Prostate gland (tissue), 2 donors: ENCODE measurements at regions not wholly inside any gene's neighbourhood (a gene's known extent, or its start where the extent isn't known, plus 50 kb on each side); places are given as distances from the start of the nearest gene placed in this dataset.

Source experiments
- DNase-seq: peaks from one replicate; pipeline ENCODE4 v3.0.0-alpha.2; 2019; ENCODE audit warnings: low spot score
- H3K27ac ChIP-seq, 2 donors: fragments of 200-600 bp; sonication (generic); 2 replicates each; pipeline ENCODE4 v1.5.1; 2017 to 2019
- H3K27me3 ChIP-seq: fragments of 200-600 bp; sonication (generic); replicated peaks from 2 replicates; pipeline ENCODE4 v1.5.1; 2019; ENCODE audit not compliant: insufficient read depth
- H3K36me3 ChIP-seq, 2 donors: fragments of 200-600 bp; sonication (generic); 1 replicate in 1 of 2; 2 replicates in 1 of 2; pipeline versions ENCODE4 v1.5.1 to v1.8.1; 2017 to 2019
- H3K4me1 ChIP-seq: fragments of 200-600 bp; sonication (generic); replicated peaks from 2 replicates; pipeline ENCODE4 v1.5.1; 2019
- H3K4me3 ChIP-seq, 2 donors: fragments of 200-600 bp; sonication (generic); 2 replicates each; pipeline ENCODE4 v1.5.1; 2017 to 2019
- H3K9me3 ChIP-seq: fragments of 200-600 bp; sonication (generic); 2 replicates; pipeline ENCODE4 v1.5.1; 2017
- CTCF ChIP-seq, 4 experiments: fragments of 200-600 bp in 2 of 4; fragments of 450-650 bp in 2 of 4; sonication (generic) in 2 of 4; IDR thresholded peaks; 1 replicate in 3 of 4; 2 replicates in 1 of 4; pipeline ENCODE4 v1.5.1; 2016 to 2019; ENCODE audit warnings: antibody characterized with exemption in 4 of 4, mild to moderate bottlenecking in 2 of 4, moderate library complexity in 2 of 4
- POLR2A ChIP-seq: fragments of 450-650 bp; IDR thresholded peaks from one replicate; pipeline ENCODE4 v1.6.1; 2016; ENCODE audit warnings: antibody characterized with exemption, mild to moderate bottlenecking
- POLR2AphosphoS5 ChIP-seq: sonication (generic); formaldehyde crosslinking; IDR thresholded peaks from one replicate; pipeline ENCODE4 v1.6.1; 2017; ENCODE audit warnings: antibody characterized with exemption
- WGBS: methylation state at CpG from one replicate; pipeline ENCODE4 v1.1.5; 2018; 5-methylcytosine and 5-hydroxymethylcytosine counted together
- intact Hi-C: fragments of 100-400 bp; cut with DNase I; formaldehyde crosslinking; loops from one replicate; pipeline ENCODE4 v1.14.2; 2022

DNA sequence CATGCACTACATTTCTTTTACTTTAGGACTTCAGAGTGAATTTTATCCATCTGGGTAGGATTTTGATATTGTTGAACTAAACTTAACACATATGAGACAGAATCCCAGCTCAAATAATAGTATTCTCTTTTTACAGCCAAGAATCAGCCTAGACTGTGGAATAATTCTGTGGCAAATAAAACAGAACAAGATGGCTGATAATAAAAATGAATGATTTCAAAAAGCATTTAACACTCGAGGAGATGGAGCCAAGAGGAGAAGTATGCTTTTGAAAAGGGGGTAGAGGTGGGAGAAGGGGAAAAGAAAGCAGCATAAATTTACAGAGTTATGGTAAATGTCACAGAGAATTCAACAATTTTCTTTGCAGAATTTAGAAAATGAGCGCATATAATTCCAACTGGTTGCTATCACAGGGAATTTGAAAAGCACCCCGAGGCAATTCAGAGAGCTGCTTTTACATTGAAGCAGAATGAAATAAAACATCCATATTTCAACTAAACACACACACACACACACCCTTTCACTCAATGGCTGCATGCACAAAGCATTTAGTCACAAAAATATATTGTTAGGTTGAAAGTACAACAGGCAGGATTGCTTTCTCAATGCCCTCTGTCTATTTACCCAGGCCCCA, 60.2 kb upstream of the DMAC1 start:
- DNase-seq: no peak
- Histone ChIP-seq H3K27ac (no peak overlapping the region), H3K4me3 (no peak overlapping the region), H3K27me3 (no peaks in the 10 kb centered on the region), H3K9me3 (no peaks in the 10 kb centered on the region), H3K4me1 (no peaks in the 10 kb centered on the region), H3K36me3 (no peaks in the 10 kb centered on the region)
- intact Hi-C loops: no loop called here
- TF ChIP-seq POLR2AphosphoS5 (no peak), CTCF (IDR thresholded peaks at IDR 0.05) (no peak), POLR2A (no peak)
- WGBS: 42% methylated on average over 3 of the region's 3 CpGs

GRCh38 chr9:7858166-7858565, 58.6 kb upstream of the DMAC1 start:
- 89% methylated on average over 2 of the region's 2 CpGs for WGBS
- Histone ChIP-seq H3K9me3 (no peaks in the 10 kb centered on the region), H3K27me3 (no peaks in the 10 kb centered on the region), H3K4me3 (no peak overlapping the region), H3K4me1 (no peaks in the 10 kb centered on the region), H3K27ac (no peak overlapping the region), H3K36me3 (no peaks in the 10 kb centered on the region)
- intact Hi-C loops: no loop called here
- no peak for DNase-seq
- TF ChIP-seq CTCF (IDR thresholded peaks at IDR 0.05): no peak
- no peak for TF ChIP-seq POLR2A
- TF ChIP-seq POLR2AphosphoS5: no peak

GRCh38 chr9:7854763-7855162, 55.2 kb upstream of the DMAC1 start:
- 76% methylated on average over 4 of the region's 4 CpGs for WGBS

More at GRCh38 chr9:7854763-7855162, 55.2 kb upstream of the DMAC1 start:
- intact Hi-C loops: no loop called here
- H3K4me1 ChIP-seq: no peaks in the 10 kb centered on the region
- no peaks in the 10 kb centered on the region for H3K27me3 ChIP-seq
- no peak overlapping the region for H3K4me3 ChIP-seq
- no peaks in the 10 kb centered on the region for H3K36me3 ChIP-seq
- DNase-seq: no peak
- no peaks in the 10 kb centered on the region for H3K9me3 ChIP-seq
- no peak overlapping the region for H3K27ac ChIP-seq
- TF ChIP-seq CTCF (IDR thresholded peaks at IDR 0.05) (no peak), POLR2A (no peak), POLR2AphosphoS5 (no peak)
